Stimulated activated CD4-positive, alpha-beta T cell treated with anti-CD3 and anti-CD28 coated beads, Interleukin-4, amount 100 ng/mL, for 4 hours (primary cell): ENCODE measurements at regions not wholly inside any gene's neighbourhood (a gene's known extent, or its start where the extent isn't known, plus 50 kb on each side); places are given as distances from the start of the nearest gene placed in this dataset.

Source experiments
- DNase-seq, 2 experiments: peaks; one replicate each; pipeline ENCODE4 v3.0.0-alpha.2; 2020

- no peak for DNase-seq
These were observed 160.2 kb upstream of the FOXA2 start for GRCh38 chr20:22744341-22745193.

GRCh38 chr20:22745194-22745500 is 160.8 kb upstream of the FOXA2 start:
- no peak for DNase-seq

- no peak for DNase-seq
These were observed 162.6 kb upstream of the FOXA2 start for GRCh38 chr20:22746957-22747356.

GRCh38 chr20:22752324-22752723 is 168.0 kb upstream of the FOXA2 start:
- DNase-seq = no peak

GRCh38 chr20:22757424-22758183 is 173.2 kb upstream of the FOXA2 start:
- no peak for DNase-seq

- DNase-seq = no peak
These were observed 174.4 kb upstream of the FOXA2 start for GRCh38 chr20:22758815-22759214.

GRCh38 chr20:22762576-22763256 is 178.3 kb upstream of the FOXA2 start:
- no peak for DNase-seq

GRCh38 chr20:22763257-22763906 is 179.0 kb upstream of the FOXA2 start:
- DNase-seq = no peak

GRCh38 chr20:22768266-22769178 is 184.2 kb upstream of the FOXA2 start:
- DNase-seq = no peak

GRCh38 chr20:22770241-22770800 is 185.9 kb upstream of the FOXA2 start:
- no peak for DNase-seq

GRCh38 chr20:22771706-22772105 is 187.3 kb upstream of the FOXA2 start:
- no peak for DNase-seq

- DNase-seq = no peak
These were observed 189.0 kb upstream of the FOXA2 start for GRCh38 chr20:22773344-22773743.

GRCh38 chr20:22775256-22775655 is 190.9 kb upstream of the FOXA2 start:
- no peak for DNase-seq

- no peak for DNase-seq
These were observed 191.3 kb upstream of the FOXA2 start for GRCh38 chr20:22775671-22776139.

- DNase-seq = no peak
These were observed 192.0 kb upstream of the FOXA2 start for GRCh38 chr20:22776369-22776768.

GRCh38 chr20:22779878-22780277 is 195.5 kb upstream of the FOXA2 start:
- DNase-seq = no peak

- DNase-seq = no peak
These were observed 197.5 kb upstream of the FOXA2 start for GRCh38 chr20:22781869-22782268.

GRCh38 chr20:22789676-22790075 is 205.3 kb upstream of the FOXA2 start:
- no peak for DNase-seq

- no peak for DNase-seq
These were observed 207.0 kb upstream of the FOXA2 start for GRCh38 chr20:22791396-22791795.

- no peak for DNase-seq
These were observed 207.6 kb upstream of the FOXA2 start for GRCh38 chr20:22791877-22792525.

GRCh38 chr20:22794200-22794599 is 209.8 kb upstream of the FOXA2 start:
- no peak for DNase-seq
